GM18873 (cell line): ENCODE measurements at regions not wholly inside any gene's neighbourhood (a gene's known extent, or its start where the extent isn't known, plus 50 kb on each side); places are given as distances from the start of the nearest gene placed in this dataset.

Experiments
- ATAC-seq: cut with Tn5 transposase; IDR thresholded peaks from one replicate; pipeline ENCODE4 v1.9.1; 2021; ENCODE audit warnings: mild to moderate bottlenecking, moderate library complexity, moderate number of reproducible peaks; ENCODE audit not compliant: unreplicated experiment, low FRiP score

DNA sequence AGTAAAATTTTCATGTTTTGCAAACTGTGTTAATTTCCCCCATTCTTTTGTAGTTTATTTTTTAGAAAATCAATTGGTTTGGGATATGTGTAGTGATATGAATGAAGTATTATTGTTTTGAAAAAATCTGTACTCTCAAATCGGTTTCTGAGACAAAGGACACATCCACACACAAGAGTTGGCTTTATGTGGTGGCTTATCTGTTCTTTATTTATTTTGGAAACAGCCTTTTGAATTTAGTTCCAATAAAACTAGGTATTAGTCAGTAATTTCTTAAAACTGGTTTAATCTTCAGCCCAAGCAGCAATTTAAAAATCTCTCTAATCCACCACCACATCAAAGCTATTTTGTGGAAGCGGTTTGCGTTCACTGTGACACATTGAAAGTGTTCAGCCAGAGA lies 741.5 kb upstream of the GRM7 start:
- ATAC-seq, result no peak

DNA sequence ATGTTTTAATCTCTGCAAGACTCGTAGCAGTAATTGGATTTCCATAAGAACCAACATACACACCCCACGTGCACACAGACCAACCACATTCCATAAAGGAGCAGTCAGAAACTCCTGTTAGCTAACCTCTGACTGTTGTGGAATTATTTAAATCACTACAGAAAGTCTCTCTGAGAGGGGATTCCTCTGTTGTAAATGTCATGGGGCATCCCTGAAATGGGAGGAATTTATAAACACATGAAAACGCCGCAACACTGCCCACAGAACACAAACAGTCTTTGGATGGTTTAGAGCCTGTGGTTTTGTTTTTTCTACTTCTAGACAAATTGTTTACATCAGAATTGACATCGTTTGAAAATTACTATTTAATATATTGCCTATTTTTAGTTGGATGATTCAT lies 740.1 kb upstream of the GRM7 start:
- ATAC-seq, result no peak

DNA sequence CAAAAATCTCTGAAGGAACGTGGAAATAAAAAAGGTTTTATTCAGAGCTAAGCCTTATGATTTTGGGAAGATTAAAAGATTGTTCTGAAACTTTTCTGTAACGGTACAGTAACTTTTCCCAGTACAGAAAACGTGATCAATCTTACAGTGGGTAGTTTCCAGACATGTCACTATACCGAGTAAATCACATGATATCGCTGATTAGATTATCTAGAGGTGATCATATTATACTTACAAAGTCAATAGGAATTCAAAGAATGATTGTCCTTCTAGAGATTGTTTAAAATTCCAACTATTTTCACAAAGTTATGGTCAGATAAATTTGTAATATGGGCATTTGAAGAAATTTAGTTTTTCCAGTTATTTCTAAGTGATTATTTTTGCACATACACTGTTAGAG lies 736.0 kb upstream of the GRM7 start:
- ATAC-seq, result no peak

DNA sequence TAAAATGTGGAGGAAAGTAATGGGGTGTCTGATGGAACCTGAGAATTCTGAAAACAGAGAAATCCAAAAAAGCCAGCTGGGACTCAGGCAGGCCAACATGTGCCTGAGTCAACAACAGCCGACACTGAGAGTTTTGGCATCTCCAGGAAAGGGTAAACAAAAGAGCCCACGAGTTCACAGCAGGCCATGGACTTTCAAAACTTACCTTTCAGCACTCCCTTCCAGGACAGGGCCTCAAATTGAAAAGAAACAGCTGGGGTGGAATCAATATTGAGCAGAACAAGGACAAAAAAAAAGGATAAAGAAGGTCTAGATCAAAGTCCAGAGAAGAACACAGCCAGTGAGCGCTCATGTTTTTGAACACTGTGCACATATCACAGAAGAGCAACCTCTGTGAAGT lies 735.4 kb upstream of the GRM7 start:
- no peak for ATAC-seq

DNA sequence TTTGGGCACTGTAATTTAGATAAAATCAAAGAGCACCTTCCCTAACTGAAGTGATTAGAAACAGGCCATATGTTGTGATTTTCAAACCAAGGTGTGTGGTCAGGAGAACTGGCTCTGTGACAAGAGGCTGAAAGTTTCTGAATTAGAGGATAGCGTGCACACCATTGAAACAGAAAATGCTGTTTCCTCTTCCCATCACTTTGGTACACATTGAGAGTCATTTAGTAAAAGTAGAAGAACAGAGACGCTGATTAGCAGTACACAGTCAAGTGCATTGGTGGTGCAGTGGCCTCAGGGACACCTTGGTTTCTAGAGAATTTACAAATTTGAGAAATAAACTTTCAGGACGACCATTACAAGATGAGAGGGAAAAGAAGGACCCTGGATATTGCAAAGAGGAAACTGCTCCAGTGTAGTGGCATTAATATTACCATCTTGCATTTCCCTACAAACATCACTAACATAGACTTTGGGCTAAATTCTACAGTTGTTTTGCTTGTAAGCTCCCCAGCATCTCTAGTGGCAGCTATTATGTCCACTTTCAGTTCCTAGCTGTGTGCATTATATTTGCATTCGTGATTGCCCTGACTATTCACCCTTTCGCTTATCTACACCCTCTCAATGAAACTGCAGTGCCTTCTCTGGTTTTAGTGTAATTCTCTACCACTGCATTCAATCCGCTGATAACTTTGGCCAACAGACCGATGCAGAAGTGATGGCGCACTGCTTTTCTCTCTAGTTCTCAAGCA lies 728.1 kb upstream of the GRM7 start:
- no peak for ATAC-seq

DNA sequence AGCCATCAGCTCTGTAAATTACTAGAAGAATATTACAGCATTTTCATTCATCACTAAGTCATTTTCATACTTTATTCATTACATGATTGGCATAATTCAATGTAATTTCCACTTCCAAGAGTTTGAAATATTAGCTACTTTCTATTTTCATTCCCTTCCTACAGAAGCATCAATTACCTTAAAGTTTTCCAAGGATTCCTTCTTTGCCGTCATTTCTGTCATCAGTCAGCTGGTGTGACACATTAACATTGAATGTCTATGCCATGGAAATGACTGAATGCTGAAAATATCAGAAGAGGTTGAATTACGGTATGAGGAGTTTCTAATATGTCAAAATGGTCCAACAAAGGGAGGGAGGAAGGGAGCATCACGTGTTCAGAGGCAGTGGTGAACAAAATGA lies 718.2 kb upstream of the GRM7 start:
- ATAC-seq, result no peak

DNA sequence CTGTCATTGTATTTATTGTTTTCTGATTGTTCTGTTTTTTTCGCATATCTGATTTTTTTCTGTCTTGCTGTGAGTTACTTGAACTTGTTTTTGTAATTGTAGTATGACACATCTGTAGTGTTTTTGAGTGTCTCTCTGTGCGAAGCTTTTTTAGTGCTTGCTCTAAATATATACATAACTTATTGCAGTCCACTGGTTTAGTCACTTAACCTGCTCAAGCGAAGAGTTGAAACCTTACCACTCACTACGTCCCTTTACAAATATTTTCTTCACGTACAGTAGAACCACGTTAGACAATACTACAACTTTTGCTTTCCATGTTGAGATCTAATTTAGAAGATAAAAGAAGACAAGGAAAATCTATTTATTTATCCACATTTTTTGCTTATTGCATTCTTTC lies 713.0 kb upstream of the GRM7 start:
- ATAC-seq, result no peak

DNA sequence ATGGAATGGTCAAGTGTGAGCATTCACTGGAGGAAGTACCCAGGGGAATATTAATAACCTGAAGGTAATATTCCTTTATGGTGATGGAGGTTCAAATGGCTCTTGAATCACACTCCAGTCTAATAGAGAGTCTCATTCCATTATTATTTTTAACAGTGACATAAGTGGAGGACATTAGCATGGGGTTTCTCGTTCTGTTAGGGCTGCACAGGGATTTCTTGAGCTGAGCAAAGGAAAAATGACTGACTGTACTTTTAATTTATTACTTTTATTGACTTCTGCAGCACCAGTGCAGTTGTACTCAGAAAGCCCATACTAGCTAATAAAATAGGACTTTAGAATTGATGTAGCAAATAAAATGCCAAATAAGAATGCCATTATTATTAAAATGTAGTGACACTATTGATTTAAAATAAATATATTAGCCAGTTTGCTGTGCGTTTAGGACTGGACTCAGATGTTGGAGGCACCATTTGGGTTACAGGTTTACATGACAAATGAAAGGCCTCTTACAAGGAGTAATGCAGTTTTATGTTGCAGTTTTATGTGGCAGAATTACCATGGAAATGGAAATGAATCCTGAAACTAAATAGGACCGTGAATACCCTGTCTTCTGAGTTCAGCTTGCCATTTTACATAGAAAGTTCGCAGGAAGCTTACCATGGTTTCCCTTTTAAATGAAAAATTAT lies 705.1 kb upstream of the GRM7 start:
- no peak for ATAC-seq

GRCh38 chr3:6165951-6166350 lies 695.0 kb upstream of the GRM7 start:
- no peak for ATAC-seq

DNA sequence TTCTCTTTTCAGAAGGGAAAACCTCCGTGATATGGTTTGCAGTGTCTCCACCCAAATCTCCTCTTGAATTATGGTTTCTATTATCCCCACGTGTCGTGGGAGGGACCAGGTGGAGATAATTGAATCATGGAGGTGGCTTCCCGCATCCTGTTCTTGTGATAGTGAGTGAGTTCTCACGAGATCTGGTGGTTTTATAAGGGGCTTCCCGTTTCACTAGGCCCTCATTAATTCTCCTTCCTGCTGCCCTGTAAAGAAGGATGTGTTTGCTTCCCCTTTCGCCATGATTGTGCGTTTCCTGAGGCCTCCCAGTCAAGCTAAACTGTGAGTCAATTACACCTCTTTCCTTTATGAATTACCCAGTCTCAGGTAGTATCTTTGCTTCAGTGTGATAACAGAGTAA lies 692.7 kb upstream of the GRM7 start:
- no peak for ATAC-seq

DNA sequence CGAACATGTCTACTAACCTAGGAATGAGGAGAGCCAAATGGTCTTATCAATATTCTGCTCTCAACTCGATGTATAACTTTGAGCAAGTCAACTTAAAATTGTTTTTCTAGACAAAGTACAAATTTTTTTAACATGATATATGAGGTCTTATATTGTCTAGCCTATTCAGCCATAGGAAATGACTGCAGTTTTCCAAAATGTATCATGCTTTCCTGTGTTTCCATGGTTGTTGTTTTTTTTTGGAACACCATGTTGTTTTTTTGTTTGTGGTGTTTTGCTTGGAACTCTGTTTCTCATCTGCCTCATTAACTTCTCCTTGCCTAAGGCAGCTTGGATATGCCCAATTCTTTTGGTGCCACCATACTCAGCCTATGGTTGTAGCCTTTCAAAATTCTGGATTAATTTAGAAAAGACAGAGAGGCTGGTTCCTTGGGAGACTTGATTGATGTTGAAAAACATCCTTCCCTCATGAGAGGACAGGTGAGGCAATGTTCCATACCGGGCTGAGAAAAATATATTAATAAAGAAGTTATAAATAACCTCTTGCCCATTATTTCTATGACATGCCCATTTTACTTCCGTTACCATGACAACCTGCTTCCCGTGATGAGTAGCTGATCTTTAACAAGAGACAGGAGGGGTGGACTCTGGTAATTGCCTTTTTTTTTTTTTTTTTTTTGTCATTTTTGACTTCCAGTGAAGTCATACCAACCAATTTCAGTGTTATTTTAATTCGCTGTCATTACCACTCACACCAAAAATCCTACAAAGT lies 687.9 kb upstream of the GRM7 start:
- ATAC-seq, result no peak

DNA sequence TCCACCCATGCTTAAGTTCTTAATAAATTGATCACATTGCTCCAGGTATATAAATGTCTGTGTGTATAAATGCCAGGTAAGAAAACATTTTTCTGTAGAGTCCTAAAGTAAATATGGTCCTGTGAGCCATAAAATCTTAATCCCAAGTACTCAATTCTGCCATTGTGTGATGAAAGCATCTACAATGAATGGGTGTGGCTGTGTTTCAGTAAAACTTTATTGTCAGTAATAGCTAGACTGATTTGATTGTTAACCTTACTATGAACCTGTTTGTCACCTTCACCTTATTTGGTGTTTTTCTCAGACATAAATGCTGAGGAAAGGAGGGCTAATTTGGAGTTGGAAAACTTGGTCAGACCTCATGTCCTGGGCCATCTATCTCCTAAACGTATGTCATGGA lies 683.5 kb upstream of the GRM7 start:
- ATAC-seq, result no peak

GRCh38 chr3:6179761-6180160 lies 681.2 kb upstream of the GRM7 start:
- no peak for ATAC-seq

DNA sequence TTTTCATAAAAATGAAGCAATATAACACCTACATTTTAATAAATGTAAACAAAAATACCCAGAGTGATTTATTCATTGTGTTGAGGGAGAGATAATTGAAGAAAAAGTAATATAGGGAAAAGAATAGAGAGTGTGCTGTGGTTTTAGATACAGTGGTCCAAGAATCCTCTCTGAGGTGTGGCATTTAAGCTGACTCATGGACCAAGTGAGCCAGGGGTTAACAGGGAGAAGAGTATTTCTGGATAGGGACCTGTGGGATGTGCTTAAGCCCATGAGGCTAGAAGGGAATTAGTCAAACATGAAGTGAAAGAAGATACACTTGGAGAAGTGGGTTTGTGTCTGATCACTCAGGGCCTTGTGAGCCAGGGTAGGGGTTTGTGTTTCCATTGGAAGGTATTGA lies 680.7 kb upstream of the GRM7 start:
- ATAC-seq, result no peak

DNA sequence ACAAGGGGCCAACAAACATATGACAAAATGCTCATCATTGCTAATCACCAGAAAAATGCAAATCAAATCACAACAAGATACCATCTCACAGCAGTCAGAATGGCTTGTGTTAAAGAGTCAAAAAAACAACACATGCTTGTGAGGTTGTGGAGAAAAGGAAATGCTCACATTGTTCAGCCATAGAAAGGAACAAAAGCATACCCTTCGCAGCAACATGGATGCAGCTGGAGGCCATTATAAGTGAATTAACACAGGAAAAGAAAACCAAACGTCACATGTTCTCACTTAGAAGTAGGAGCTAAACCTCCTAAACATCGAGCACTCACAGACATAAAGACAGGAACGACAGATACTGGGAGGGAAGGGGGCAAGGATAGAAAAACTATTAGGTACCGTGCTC lies 678.4 kb upstream of the GRM7 start:
- no peak for ATAC-seq

GRCh38 chr3:6182909-6183308 lies 678.0 kb upstream of the GRM7 start:
- ATAC-seq, result no peak

GRCh38 chr3:6189384-6189783 lies 671.5 kb upstream of the GRM7 start:
- no peak for ATAC-seq

DNA sequence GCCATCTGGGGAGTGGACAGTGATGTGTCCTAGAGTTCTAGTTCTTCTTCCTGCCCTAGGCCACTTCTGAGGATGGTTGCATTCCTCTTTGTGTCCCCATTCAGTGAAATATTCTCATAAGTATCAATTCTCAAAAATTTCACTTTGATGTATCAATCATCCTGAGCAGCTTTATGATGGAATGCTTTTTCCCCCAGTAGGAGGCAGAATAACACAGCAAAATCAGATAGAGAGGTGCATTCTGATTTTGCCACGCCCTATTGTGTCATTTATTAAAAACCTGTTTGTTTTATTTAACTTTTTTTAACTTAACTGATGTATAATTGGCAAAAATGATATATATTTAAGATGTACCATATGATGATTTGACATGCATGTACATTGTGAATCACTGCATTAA lies 656.0 kb upstream of the GRM7 start:
- no peak for ATAC-seq

DNA sequence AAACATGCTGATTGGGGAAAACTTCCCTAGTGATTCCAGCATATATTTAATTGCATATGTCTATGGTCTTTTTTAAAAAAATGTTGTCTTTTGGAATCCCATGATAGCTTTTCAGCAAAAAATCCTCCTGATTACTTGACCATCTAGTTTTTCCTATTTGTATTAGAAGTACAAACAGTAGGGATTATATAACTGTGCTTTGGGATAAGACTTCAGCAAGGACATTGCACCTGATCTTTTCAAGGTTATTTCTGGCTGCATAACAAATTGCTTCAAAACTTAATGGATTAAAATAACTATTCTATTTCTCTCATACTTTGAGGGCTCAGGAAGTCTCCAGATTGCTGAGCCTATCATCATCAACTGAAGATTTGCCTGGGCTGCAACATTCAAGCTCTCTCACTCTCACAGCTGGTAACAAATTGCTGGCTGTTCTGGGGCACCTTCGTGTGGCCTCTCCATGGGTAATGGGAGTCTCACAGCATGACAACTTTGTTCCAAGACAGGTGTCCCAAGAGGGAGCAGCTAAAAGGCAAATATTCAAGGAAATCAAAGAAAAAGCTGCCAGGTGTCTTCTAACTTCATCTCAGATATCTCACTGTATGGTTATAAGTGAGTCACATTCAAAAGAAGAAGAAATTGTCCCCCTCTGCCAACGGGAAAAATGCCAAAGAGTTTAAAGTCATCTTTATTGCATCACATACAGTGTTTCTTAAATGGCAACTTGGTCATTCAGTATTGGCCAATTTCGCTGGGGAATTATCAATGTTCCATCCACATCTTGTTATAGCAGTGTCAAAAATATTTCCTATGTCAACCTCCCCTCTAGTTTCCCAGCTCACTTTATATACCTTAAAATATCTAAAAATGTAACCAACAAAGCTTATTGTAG lies 644.5 kb upstream of the GRM7 start:
- ATAC-seq, result no peak

- ATAC-seq, result no peak
Measured at GRCh38 chr3:6220447-6220846, 640.5 kb upstream of the GRM7 start.

DNA sequence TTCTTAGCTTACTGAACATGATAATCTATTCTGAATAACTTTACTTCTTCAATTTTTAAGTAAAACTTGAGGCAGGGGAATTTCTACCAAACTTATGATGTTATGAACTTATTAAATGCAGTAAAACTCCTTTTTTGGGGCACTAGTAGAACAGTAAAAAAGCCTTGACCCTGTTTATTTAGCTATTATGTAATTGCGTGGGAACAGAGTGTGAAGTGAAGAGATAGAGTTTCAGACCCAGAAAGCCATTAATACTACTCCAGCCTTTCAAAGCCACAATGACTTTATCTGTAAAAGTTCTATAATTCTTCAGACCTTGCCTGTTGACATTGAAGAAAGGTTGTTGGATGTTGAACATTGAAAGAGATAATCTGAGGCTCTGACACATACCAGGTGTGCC lies 638.8 kb upstream of the GRM7 start:
- ATAC-seq, result no peak
